Testis (tissue), 2 donors: ENCODE measurements at regions not wholly inside any gene's neighbourhood (a gene's known extent, or its start where the extent isn't known, plus 50 kb on each side); places are given as distances from the start of the nearest gene placed in this dataset.

Source experiments
- DNase-seq: peaks from one replicate; pipeline ENCODE4 v3.0.0-alpha.2; 2019
- H3K27ac ChIP-seq, 2 donors: fragments of 200-600 bp; sonication (generic); one replicate each; pipeline ENCODE4 v1.5.1; 2019
- H3K27me3 ChIP-seq: fragments of 200-600 bp; sonication (generic); one replicate; pipeline ENCODE4 v1.5.1; 2019
- H3K36me3 ChIP-seq: fragments of 200-600 bp; sonication (generic); one replicate; pipeline ENCODE4 v1.5.1; 2017; ENCODE audit warnings: low read depth; ENCODE audit errors: missing control alignments
- H3K4me1 ChIP-seq: fragments of 200-600 bp; sonication (generic); one replicate; pipeline ENCODE4 v1.5.1; 2019
- H3K4me3 ChIP-seq, 2 donors: fragments of 200-600 bp; sonication (generic); one replicate each; pipeline ENCODE4 v1.5.1; 2017 to 2019
- H3K9me3 ChIP-seq: fragments of 200-600 bp; sonication (generic); one replicate; pipeline ENCODE4 v1.5.1; 2017
- POLR2A ChIP-seq: fragments of 450-650 bp; IDR thresholded peaks from one replicate; pipeline ENCODE4 v1.6.1; 2017; ENCODE audit warnings: antibody characterized with exemption, mild to moderate bottlenecking, moderate library complexity
- WGBS, 2 donors: methylation state at CpG; one replicate each; pipeline ENCODE4 v1.1.5; 2018; 5-methylcytosine and 5-hydroxymethylcytosine counted together
- intact Hi-C: fragments of 100-400 bp; cut with DNase I; formaldehyde crosslinking; loops from one replicate; pipeline ENCODE4 v1.15.1; 2023; ENCODE audit warnings: low total_unique reads
- TF ChIP-seq, protein P1 (sequence below), 3 experiments: fragments of 450-650 bp in 2 of 3; fragments of 200-600 bp in 1 of 3; sonication (generic) in 1 of 3; IDR thresholded peaks; one replicate each; pipeline ENCODE4 v1.5.1; 2016 to 2019; ENCODE audit warnings: antibody characterized with exemption in 3 of 3, mild to moderate bottlenecking in 2 of 3, moderate library complexity in 1 of 3

DNA sequence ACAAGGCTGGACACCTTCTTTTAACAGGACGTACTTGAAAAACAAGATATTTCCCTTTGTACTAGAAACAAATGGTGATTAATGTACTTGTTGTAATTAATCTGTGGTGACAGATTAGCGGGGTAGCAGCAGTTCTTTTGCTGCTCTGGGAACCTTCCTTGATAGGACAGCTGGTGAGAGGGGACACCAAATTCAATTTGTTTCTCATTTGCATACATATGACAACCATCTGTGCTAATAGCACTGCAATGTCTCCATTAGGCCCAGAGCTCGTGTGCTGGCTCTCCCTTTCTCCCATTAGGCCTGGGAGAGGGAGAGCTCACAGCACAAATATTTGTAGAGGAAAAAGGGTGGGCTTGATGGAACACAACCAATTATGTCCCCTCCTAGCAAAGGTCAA is 221.0 kb upstream of the HS3ST3A1 start:
- no peak for DNase-seq
- no peaks in the 10 kb centered on the region for H3K27me3 ChIP-seq
- H3K27ac ChIP-seq: no peak overlapping the region
- intact Hi-C loops: no loop called here
- WGBS, 2 donors: 73 to 87% methylated on average over 3 of the region's 3 CpGs
- H3K36me3 ChIP-seq: no peaks in the 10 kb centered on the region
- no peaks in the 10 kb centered on the region for H3K9me3 ChIP-seq
- H3K4me1 ChIP-seq: no peaks in the 10 kb centered on the region
- TF ChIP-seq, protein P1, sequence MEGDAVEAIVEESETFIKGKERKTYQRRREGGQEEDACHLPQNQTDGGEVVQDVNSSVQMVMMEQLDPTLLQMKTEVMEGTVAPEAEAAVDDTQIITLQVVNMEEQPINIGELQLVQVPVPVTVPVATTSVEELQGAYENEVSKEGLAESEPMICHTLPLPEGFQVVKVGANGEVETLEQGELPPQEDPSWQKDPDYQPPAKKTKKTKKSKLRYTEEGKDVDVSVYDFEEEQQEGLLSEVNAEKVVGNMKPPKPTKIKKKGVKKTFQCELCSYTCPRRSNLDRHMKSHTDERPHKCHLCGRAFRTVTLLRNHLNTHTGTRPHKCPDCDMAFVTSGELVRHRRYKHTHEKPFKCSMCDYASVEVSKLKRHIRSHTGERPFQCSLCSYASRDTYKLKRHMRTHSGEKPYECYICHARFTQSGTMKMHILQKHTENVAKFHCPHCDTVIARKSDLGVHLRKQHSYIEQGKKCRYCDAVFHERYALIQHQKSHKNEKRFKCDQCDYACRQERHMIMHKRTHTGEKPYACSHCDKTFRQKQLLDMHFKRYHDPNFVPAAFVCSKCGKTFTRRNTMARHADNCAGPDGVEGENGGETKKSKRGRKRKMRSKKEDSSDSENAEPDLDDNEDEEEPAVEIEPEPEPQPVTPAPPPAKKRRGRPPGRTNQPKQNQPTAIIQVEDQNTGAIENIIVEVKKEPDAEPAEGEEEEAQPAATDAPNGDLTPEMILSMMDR (IDR thresholded peaks at IDR 0.05): no peak
- no peak for TF ChIP-seq POLR2A
- H3K4me3 ChIP-seq: no peak overlapping the region

DNA sequence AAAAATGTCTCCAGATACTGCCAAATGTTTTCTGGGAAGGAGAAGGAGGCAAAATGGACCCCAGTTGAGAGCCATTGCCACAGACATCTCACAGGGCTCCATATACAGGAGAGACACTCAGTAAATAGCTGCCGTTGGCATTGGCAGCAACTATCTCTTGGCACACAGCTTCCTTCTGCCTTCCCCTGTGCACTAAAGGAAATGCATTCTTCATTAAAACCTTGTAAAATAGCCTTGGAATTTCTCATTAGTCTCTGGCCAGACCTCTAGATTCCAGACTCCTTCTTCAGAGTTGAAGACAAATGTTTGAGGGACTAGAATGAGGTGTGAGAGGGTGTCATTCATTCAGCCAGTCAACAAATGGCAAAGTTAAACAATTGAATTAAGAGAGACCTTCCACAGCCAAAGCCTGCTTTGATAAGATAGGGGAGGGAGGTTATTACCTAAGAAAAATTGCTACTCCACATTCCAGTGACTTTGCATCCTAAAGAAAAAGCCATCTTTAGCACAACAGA is 223.9 kb upstream of the HS3ST3A1 start:
- H3K4me1 ChIP-seq: no peaks in the 10 kb centered on the region
- no peak overlapping the region for H3K27ac ChIP-seq
- intact Hi-C loops: no loop called here
- TF ChIP-seq POLR2A: no peak
- TF ChIP-seq, protein P1 (IDR thresholded peaks at IDR 0.05): no peak
- no peaks in the 10 kb centered on the region for H3K27me3 ChIP-seq
- H3K36me3 ChIP-seq: no peaks in the 10 kb centered on the region
- H3K4me3 ChIP-seq: no peak overlapping the region
- H3K9me3 ChIP-seq: no peaks in the 10 kb centered on the region
- DNase-seq: no peak
- WGBS, 2 donors: 50 to 60% methylated on average over 1 of the region's 1 CpG

DNA sequence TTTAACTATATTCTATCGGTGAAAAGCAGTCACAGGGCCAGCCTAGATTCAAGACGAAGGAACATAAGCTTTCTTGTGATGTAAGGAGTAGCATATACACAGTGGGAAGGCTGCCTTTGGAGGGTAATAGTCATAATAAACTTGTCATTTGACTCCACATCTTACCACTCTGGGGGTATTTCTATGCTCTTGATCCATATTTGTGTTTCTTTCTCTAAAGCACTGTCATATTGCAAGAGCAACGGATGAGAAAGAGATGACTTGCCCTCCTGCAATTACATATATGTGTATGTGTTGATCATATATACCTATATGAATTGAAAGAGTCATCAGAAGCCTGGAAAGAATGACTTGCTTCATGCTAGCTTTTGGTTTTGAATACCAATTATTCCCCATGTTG is 225.4 kb upstream of the HS3ST3A1 start:
- Histone ChIP-seq H3K36me3 (no peaks in the 10 kb centered on the region), H3K27me3 (no peaks in the 10 kb centered on the region), H3K9me3 (no peaks in the 10 kb centered on the region), H3K4me3 (no peak overlapping the region), H3K4me1 (no peaks in the 10 kb centered on the region), H3K27ac (no peak overlapping the region)
- TF ChIP-seq, protein P1 (IDR thresholded peaks at IDR 0.05): no peak
- TF ChIP-seq POLR2A: no peak
- 94 to 98% methylated on average over 3 of the region's 3 CpGs for WGBS, 2 donors
- DNase-seq: no peak
- intact Hi-C loops: no loop called here

DNA sequence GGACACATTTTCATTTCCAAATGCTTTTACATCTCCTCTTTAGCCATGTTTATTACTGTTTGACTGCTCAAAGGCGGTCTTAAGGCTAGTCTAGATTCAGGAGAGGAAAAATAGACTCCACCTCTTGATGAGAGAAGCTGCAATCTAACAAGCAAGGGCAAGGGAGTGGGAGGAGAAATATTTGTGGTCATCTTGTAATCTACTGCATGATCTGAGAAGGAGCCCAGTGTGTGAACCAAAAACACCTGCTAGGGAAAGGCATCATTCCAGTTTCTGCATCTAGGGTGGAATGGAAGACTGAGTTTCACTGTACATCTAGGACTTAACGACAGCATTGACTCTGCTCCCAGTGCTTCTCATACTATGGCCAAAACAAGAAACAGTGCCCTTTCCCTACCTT is 232.2 kb upstream of the HS3ST3A1 start:
- Histone ChIP-seq H3K27ac (no peak overlapping the region), H3K4me1 (no peaks in the 10 kb centered on the region), H3K36me3 (no peaks in the 10 kb centered on the region), H3K4me3 (no peak overlapping the region), H3K9me3 (no peaks in the 10 kb centered on the region), H3K27me3 (no peaks in the 10 kb centered on the region)
- TF ChIP-seq, protein P1 (IDR thresholded peaks at IDR 0.05): no peak
- no peak for TF ChIP-seq POLR2A
- 90 to 92% methylated on average over 2 of the region's 2 CpGs for WGBS, 2 donors
- no peak for DNase-seq
- intact Hi-C loops: no loop called here

DNA sequence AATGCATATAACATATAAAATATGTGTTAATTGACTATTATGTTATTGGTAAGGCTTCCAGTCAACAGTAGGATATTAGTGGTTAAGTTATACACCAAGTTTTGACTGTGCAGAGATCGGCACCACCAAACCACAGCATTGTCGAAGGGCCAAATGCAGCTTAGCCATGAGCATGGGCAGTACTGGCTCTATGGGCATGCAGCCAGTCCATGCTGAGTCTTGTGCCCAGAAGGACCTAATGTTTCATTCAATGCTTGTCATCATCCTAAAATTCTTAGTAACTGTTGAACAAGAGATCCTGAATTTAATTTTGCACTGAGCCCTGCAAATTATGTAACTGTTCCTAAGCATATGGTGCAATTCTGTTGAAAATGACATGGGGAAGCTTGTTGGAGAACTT is 233.4 kb upstream of the HS3ST3A1 start:
- H3K9me3 ChIP-seq: no peaks in the 10 kb centered on the region
- TF ChIP-seq, protein P1 (IDR thresholded peaks at IDR 0.05): no peak
- TF ChIP-seq POLR2A: no peak
- intact Hi-C loops: no loop called here
- no peak overlapping the region for H3K4me3 ChIP-seq
- H3K36me3 ChIP-seq: no peaks in the 10 kb centered on the region
- no peak overlapping the region for H3K27ac ChIP-seq
- H3K27me3 ChIP-seq: no peaks in the 10 kb centered on the region
- no peaks in the 10 kb centered on the region for H3K4me1 ChIP-seq
- no peak for DNase-seq
- WGBS, 2 donors: 90 to 94% methylated on average over 2 of the region's 2 CpGs
